DMS153 treated with DMSO at 0.1 percent for 48 hours (cell line): ENCODE measurements at regions not wholly inside any gene's neighbourhood (a gene's known extent, or its start where the extent isn't known, plus 50 kb on each side); places are given as distances from the start of the nearest gene placed in this dataset.
A peak's percentile ranks its signal among the peaks of the same experiment; 100 is the strongest.

Source experiments
- DNase-seq: peaks from one replicate; lab custom pipeline; 2025; ENCODE audit not compliant: unreplicated experiment; lab: John Stamatoyannopoulos, UW

DNA sequence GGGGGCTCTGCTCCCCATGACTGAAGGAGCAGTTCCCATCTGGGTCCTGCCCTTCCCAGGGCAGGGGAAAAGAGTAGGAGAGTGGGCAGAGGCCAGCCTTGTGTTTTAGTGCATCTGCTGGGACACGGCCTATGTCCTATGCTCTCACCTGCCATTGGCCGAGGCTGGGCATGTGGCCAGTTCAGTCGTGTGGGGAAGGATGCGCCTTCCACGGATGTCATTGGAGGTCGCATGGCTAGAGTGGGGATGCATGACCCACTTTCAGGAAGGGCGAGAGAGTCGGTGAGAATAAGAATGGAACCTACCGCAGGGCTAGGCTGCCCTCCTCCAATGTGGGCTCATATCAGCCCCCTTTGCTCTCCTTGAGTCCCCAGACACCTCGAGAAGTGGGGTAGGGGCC is 70.9 kb upstream of the HAAO start:
- no peak for DNase-seq

DNA sequence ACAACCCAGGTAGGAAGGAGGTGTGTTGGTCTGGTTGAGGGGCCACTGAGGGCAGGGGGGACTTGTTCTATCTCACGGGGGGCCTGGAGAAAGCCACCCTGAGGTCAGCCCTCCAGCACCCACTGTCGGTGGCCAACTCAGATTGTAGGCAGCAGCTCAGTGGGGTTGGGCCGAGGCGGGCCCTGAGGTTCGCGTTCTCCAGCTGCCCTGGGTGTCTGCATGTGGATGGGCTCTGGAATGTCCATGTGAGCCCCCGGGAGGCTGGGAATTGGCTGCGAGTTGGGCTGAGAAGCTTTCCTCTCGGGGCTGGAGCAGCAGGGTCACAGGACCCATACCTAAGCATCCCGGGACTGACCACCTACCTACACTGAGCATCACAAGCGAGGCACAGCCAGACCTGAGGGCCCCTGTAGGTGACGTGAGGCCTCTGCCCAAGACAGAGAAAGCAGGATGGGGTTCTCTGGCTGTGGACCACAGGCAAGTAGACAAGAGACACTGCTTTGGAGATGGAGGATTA is 70.3 kb upstream of the HAAO start:
- no peak for DNase-seq

DNA sequence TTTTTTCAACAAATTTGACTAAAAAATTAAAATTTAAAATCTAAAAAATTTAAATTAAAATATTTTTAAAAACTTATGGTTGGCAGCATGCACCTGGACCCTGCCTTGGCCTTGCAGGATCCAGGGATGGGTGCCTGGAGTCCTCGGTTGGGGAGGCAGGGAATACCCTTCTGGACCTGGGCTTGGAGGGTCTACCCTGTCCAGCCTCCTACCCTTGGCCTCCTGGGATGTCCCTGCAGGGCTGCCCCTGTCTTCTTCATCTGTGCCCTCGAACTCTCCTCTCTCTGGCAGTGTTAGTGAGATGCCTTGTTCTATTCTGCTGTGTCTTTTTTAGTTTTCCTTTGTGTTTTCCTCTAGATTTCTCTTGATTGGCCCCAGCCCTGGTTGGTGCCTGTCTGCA is 68.9 kb upstream of the HAAO start:
- DNase-seq = no peak

DNA sequence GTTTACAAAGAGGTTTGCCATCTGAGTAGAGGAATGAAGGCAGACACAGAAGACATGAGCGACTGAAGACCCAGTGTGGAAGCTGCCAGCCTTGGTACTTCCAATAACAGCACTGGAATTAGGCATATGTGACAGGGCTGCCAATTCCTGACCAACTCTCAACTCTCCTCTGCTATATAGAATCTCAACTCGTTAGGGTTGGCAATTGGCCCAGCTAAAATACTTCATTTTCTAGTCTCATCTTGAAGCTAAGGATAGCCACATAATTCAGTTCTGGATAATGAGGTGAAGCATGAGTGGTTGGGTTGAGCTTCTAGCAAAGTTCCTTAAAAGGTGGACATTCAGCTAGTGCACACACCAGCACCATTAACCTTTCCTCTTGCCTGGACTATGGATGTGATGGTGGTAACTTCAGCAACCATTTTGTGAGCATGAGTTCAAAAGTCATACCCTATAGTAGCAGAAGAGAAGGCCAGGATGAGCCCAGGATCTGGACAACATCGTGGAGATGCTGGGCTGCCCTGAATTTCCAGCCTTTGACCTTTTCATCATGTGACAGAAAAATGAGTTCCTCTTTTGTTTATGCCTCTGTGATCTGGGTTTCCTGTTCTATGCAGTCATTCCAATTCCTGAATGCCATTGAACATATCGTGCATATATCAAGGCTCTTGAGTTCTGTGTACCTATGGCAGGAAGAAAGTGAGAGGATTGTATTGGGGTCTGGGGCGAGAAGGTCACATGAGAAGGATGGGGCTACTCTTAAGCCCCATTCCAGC is 68.1 kb upstream of the HAAO start:
- no peak for DNase-seq

DNA sequence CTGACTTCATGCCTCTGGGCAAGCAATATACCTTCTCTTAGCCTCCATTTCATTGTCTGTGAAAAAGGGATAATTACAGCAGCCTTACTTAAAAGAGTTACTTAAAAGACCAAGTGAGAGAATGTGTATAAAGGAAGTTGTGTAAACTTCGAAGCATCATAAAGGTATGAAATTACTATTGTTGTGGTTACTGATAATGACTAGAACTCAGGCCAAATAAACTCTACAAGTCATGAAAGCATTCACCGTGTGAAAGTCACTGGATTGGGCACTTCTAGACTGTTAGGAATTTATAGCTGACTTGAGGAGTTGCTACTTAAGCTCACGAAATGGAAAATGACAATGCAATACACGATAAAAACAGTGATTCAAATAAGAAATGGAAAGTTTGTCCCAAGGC is 67.4 kb upstream of the HAAO start:
- no peak for DNase-seq

DNA sequence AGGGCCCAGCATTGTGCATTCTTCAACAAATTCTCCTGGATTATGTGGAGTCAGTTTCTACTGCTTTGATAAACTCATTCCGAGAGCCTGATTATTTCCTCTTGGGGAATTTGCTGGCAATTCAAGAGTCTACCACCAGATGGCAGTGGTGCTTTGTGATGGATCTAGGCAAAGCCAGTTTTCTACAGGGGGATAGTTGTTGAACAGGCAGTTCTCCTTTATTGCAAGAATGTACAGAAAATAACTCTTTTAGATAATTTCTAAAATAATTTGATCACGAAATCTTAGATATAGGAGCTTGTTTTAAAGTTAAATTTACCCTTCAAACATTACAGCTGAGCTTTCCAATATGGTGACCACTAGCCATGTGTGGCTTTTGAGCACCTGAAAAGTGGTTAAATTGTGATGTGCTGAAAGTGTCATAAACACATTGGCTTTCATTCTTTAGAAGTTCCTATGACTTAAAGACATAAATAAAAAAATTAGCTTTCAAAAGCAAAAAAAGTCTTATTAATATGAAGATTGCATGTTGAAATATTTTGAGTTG is 66.7 kb upstream of the HAAO start:
- DNase-seq = peak; percentile 59

DNA sequence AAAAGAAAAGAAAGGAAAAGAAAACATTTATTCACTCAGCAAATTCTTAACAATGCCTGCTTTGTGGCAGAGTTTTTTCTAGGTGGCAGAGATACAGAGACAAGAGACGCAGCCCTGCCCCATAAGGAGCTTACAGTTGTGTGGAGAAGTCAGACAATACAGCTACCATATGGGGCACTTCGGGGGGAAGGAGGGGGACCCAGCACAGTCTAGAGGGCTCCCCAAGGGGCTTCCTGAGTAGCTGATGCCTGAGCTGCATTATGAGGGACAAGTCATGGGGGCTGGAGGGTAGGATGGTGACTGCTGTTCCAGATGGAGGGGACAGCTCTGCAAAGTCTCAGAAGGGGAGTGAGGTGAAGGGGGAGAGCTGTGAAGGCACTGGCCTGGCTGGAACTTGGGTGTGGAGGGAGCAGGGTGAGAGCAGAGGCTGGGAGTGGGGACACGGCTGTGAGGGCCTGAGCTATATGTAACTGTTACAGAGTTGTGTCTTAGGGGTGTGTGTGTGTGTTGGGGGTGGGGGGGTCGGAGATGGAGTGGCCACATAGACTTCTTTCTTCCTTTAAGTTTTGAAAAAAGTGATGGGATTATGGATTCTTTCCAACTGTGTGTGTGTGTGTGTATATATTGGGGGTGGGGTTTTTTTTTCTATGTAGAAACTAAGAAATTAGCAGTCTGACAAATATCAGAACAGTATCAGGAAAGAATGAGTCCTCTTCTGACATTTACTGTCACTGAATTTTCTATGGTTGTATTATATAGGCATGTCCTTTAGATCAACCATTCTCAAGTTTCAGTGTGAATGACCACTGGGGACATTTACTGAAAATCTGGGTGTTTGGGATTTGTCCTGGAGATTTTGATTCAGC is 66.0 kb upstream of the HAAO start:
- DNase-seq = no peak

DNA sequence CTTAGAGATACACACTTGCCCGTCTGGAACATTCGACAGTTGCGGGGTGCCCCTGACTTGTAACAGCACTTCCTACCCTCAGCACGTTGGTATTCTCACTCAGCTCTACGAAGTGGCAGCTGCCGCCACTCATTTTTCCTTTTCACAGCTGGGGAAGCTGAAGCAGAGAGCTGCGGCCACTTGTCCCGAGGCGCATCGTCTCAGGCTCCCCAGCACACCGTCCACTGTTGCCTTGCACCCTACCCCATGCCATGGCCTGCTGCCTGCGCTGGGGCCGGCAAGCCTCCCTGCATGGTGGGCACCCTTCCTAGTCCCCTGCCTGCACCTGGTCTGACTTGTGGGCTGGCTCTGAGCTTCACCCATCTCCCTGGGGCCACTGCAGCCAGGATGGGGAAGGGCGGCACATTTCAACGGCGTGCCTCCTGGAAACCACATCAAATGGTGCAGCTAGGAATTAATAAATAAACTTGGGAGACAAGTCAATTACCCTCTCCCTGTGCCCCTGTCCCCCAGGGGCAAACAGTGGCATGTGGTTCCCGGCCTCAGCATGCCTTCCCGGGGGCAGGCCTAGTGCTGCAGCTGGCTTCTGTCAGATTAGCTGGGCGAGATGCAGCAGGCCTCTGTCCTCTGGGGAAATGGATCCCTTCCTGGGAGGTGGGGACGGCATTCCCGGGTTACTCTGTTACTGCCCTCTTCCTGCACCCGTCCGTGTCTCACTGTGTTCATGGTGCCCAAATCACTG is 64.7 kb upstream of the HAAO start:
- no peak for DNase-seq

DNA sequence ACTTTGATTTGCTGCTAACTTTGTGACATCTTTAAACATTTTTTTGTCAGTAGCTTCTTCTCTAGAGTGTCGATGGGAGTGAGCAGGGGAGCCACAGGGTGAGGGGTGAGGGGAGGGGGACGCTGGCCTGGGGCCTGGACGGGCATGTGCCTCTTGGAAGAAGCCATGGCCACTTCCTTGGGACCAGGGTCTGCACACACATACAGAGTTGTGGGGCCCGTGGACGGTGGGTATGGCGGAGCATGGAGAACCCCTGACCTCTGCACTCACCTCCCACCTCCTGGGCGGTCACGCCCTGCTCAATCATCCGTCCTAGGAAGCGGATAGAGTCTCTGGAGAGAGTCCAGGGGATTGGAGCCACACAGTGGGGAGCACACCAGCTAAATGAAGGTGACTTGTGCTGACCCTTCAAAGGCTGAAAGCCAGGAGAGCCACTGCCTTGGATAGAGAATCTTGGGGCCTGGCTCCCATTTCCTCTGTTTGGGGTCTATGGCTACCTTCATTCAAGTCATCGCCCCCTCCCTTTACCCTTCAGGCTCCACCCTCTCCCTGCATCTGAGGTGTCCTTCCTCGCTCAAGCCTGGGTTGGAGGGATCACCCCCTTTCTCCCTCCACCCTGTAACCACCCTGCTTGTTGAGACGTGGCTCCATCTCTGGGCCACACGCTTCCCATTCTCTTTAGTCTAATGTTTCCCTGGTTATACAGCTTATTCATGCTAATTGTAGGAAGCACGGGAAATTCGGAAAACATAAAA is 63.9 kb upstream of the HAAO start:
- DNase-seq = no peak

DNA sequence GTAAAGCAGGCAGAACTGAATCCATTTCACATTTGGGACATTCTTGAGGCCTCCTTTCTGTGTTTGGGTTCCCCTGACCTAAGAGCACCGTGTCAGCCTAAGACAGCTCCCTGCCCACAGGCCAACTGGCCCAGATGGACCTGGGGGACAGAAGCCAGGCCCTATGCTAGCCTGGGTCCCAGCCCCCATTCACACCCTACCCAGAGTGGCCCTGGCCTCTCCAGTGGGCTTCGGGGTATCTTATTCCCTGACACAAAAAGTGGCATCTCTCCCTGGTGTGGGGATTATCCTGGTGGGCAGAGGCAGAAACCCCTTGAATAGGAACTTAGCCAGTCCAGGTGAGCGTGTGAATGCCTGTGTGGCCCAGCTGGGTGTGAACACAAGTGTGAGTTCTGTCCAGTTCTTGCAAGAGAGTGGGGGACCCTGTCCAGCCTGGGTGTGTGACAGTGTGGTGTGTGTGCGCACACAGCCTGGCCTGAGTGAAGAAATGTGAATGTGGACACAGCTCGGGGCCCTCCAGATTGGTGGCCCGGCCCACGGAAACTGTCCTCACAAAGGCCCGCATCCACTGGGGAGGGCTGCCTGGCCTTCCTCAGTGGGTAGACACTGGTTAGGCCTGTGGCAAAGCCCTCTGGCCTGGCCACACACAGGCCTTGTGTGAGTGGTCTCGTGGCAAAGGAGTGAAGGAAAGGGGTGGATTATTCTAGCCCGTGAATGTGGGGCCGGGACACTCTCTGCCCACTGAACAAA is 63.0 kb upstream of the HAAO start:
- DNase-seq = no peak

DNA sequence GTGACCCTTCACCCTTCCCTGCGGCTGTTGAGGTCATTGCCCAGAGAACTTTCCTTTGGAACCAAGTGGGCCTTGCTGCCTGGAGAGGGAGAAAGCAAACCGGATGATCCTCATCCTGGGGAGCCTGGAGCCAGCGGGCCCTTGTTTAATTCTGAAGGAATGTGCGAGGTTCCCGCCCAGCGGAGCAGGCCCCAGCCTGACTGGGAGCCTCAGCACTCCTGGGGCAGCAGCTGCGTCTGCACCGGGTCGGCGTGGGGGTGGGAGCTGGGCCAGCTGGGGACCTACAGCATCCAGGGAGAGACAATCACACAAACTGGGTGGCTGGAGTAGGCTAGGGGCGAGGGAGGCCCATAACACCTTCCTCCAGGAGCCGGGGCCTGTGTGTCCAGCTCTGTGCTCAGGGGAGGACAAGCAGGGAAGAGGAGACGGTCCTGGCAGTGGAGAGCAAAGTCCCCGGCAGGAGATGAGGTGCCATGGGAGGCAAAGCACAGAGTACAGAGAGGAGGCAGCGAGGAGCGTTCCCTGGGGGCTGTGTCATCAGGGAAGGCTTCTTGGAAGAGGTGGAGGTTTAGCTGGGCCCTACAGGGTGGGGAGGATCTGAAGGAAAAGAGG is 61.9 kb upstream of the HAAO start:
- DNase-seq = no peak

DNA sequence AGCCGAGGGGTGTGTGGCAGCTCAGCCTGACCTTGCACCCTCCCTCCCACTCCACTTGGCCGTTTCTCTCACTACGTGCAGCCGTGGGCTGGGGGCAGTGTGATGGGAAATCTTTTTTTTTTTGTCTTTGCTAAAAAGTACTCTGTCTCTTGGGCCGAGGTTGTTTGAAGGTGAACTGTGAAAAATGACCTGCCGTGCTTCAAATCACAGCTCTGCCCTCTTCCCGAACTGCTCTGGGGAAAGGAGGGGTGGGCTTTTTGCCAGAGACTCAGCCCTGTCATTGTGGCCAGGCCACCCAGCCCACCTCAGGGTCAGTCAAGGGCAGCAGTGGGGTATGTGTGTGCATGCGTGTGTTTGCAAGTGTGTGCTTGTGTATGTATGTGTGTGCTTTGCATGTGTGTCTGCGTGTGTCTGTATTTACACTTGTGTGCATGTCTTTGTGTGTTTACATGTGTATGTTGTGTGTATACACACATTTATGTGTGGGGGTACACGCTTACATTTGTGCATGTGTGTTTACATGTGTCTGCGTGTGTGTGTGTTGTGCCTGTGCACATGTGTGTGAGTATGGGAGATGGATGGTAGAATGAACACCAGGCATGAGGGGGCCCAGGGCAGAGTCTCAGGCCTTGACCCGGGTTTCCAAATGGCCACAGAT is 61.3 kb upstream of the HAAO start:
- no peak for DNase-seq

DNA sequence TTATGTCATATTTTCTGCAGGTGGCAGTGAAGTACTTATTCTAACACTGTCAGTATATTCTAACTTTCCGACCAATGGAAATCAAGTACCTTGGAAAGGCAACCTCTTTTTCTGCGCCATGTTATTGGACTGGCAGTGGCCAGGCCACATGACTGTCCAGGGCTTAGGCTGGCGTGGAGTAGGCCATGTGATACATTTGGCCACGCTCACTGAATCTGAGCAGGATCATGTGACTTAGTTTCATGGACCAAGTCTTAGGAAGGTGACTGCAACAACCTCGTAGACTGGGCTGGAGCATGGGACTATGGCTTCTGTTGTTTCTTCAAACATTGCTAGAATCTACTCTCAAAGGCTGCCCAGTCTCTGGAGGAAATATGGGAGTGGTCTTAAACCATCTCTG is 60.4 kb upstream of the HAAO start:
- no peak for DNase-seq

DNA sequence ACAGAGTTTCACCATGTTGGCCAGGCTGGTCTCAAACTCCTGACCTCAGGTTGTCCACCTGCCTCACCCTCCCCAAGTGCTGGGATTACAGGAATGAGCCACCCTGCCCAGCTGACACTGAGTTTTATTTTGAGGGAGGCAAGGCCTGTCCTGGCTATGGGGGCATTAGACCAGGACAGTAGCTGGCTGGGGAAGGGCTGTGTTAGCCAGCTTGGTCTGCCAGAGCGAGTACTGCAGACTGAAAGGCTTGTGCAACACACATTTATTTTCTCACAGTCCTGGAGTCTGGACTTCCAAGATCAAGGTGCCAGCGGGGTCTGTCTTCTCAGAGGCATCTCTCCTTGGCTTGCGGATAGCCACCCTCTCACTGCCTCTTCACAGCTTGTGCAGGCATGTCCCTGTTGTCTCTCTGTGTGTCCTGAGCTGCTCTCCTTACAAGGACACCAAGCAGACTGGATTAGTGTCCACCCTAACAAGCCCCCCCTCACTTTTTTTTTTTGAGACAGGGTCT is 59.4 kb upstream of the HAAO start:
- no peak for DNase-seq

DNA sequence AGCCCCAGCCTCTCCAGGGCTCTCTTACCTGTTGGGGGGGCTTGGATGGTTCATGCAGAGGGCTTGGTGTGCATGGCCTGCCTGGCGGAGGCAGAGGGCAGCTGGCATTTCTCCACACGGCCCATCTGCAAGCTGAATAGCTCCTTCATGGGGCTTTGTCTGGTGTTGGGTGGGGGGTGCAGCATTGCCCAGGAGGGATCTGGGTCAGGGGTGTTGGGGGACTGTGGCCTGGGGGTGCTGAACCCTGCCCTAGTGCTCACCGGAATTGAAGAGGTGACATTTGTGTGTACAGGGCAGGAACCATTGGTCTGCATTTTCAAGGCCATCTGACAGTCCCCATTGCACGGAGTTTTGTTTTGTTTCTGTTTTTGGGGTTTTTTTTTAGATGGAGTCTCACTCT is 58.8 kb upstream of the HAAO start:
- DNase-seq = no peak

DNA sequence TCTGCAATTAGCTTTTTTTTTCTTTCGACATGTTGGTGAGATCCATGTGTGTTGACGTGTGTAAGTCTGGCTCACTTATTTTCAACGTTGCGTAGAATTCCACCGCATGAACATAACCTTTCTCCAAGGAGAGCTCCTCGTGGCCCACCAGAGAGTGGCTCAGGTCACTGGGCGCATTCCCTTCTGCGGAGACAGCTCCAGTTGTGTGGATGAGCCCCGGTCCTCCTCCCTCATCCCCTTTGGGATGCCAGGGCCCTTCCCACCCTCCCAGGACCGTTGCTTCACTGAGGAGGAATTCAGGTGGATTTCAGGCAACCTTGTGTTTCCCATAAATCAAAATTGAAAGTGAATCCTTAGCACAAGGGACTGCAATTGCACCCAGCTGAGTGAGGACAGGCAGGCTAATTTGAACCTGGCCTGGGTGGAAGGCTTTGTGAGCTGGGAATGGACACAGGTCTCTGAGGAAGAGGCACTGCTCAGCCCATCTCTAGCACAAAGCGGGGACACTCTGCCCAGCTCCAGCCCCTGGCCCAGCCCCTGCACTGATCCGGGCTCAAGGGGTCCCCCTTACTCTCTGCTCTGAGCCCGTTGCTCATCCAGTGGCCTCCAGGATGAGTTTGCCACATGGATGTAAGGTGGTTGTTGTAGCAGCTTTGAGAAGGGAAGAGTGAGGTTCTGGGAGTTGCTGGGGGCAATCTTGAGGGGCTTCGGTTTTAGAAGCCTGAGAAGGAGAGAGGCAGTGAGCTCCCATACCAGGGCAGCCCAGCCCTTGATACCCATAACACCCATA is 57.8 kb upstream of the HAAO start:
- DNase-seq = no peak

DNA sequence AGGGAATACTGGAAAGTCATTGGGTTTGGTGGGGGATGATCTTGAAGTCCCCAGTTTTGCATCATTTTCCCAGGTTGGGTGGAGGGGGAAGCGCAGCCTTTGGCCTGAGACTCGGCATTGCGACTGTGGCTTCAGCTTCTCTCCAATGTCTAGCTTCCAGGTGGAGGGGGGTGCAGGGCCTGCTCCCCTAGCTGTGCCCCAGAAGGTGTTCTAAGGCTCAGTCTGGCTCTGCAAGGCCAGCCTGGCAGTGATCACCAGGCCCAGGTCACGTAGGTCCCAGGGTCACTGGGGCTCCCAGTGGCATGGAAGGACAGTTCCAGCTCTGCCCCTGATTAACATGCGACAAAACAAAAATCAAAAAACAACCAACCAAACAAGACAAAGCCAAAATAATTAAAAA is 56.9 kb upstream of the HAAO start:
- DNase-seq = no peak

DNA sequence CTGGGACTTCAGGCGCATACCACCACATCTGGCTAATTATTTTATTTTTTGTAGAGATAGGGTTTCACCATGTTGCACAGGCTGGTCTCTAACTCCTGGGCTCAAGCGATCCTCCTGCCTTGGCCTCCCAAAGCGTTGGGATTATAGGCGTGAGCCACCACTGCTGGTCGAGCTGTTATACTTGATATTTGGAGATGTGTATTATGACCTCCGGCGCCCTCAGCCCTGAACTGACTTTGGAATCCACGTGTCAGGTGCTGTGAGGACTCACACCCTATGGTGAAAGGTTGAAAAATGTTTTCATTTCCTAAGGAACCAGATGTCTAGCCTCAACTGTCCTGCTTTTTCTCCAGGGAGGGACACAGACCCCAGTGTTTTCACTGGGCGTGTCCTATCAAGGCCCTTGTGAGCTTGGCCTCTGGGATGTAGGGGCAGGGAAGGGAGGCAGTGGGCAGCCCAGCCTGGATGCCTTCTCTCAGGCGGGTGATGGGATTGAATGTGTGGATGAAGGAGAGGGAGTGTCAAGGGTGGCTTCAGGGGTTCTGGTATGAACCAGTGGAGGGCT is 56.4 kb upstream of the HAAO start:
- DNase-seq = no peak
